Cardiac fibroblast (primary cell): ENCODE measurements at regions not wholly inside any gene's neighbourhood (a gene's known extent, or its start where the extent isn't known, plus 50 kb on each side); places are given as distances from the start of the nearest gene placed in this dataset.
A peak's percentile ranks its signal among the peaks of the same experiment; 100 is the strongest.

ENCODE experiments used
- DNase-seq, 2 donors: peaks; one replicate each; pipeline versions ENCODE4 v3.0.0 to v3.0.0-alpha.2; 2010; ENCODE audit warnings: low read depth in 2 of 2
- H3K4me3 ChIP-seq, 2 donors: replicated peaks in 1 of 2; 1 replicate in 1 of 2; 2 replicates in 1 of 2; pipeline ENCODE4 v1.5.1; 2011; ENCODE audit warnings: low read depth in 2 of 2, low read length in 2 of 2, mild to moderate bottlenecking in 2 of 2, moderate library complexity in 1 of 2
- CTCF ChIP-seq: IDR thresholded peaks from one replicate; pipeline ENCODE4 v1.5.1; 2011; ENCODE audit warnings: low read depth, mild to moderate bottlenecking, low read length, inconsistent platforms

- peak in 1 of 2 donors; percentile 4 for DNase-seq
- no peak overlapping the region for H3K4me3 ChIP-seq
- no peak for TF ChIP-seq CTCF
Measured at GRCh38 chr12:25384038-25384892, 133.5 kb upstream of the KRAS start.

- TF ChIP-seq CTCF: no peak
- H3K4me3 ChIP-seq: no peak overlapping the region
- no peak for DNase-seq
Measured at GRCh38 chr12:25382311-25383106, 131.8 kb upstream of the KRAS start.

- TF ChIP-seq CTCF: no peak
- no peak overlapping the region for H3K4me3 ChIP-seq
- DNase-seq: peak; percentile 37 to 51
Measured at GRCh38 chr12:25377469-25378177, 126.9 kb upstream of the KRAS start.

- H3K4me3 ChIP-seq: no peak overlapping the region
- DNase-seq: no peak
- TF ChIP-seq CTCF: no peak
Measured at GRCh38 chr12:25376985-25377384, 126.3 kb upstream of the KRAS start.

- no peak for DNase-seq
- H3K4me3 ChIP-seq: no peak overlapping the region
- TF ChIP-seq CTCF: no peak
Measured at GRCh38 chr12:25376407-25376806, 125.7 kb upstream of the KRAS start.

GRCh38 chr12:25372969-25373817 lies 122.5 kb upstream of the KRAS start:
- no peak for DNase-seq
- no peak overlapping the region for H3K4me3 ChIP-seq
- TF ChIP-seq CTCF: no peak
